ENCODE measurements at regions not wholly inside any gene's neighbourhood (a gene's known extent, or its start where the extent isn't known, plus 50 kb on each side); places are given as distances from the start of the nearest gene placed in this dataset.

DNA sequence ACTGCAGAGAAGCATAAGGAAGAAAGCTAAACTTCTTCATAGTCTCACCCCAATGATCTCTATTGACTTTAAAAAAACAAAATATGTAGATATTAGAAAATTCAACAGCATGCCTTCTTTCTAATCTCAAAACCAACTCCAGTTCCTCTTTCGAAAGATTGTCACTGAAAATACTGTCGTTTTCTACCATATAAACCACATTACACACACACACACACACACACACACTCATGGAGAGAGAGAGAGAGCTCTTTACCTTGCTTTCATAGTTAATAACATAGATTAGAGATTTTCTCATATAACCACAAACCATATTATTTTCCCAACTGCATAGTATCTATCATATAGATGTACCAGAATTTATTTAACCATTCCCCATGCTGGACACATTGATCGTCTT lies 296.2 kb upstream of the MGMT start:
- TF ChIP-seq, protein P1, sequence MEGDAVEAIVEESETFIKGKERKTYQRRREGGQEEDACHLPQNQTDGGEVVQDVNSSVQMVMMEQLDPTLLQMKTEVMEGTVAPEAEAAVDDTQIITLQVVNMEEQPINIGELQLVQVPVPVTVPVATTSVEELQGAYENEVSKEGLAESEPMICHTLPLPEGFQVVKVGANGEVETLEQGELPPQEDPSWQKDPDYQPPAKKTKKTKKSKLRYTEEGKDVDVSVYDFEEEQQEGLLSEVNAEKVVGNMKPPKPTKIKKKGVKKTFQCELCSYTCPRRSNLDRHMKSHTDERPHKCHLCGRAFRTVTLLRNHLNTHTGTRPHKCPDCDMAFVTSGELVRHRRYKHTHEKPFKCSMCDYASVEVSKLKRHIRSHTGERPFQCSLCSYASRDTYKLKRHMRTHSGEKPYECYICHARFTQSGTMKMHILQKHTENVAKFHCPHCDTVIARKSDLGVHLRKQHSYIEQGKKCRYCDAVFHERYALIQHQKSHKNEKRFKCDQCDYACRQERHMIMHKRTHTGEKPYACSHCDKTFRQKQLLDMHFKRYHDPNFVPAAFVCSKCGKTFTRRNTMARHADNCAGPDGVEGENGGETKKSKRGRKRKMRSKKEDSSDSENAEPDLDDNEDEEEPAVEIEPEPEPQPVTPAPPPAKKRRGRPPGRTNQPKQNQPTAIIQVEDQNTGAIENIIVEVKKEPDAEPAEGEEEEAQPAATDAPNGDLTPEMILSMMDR (conservative IDR thresholded peaks at IDR 0.05 in 1 of 2, IDR thresholded peaks at IDR 0.05 in 1 of 2; ENCODE audit: extremely low read depth in 1 of 2, insufficient read depth in 1 of 2, low read depth in 1 of 2, low read length in 2 of 2) = no peak
- TF ChIP-seq EZH2 (IDR thresholded peaks at IDR 0.05; ENCODE audit: borderline replicate concordance, low read length) = no peak

All from mammary epithelial cell (primary cell).